EL (cell line): ENCODE measurements at regions not wholly inside any gene's neighbourhood (a gene's known extent, or its start where the extent isn't known, plus 50 kb on each side); places are given as distances from the start of the nearest gene placed in this dataset.

ENCODE experiments used
- DNase-seq: peaks from one replicate; pipeline ENCODE4 v3.0.0-alpha.2; 2016

DNA sequence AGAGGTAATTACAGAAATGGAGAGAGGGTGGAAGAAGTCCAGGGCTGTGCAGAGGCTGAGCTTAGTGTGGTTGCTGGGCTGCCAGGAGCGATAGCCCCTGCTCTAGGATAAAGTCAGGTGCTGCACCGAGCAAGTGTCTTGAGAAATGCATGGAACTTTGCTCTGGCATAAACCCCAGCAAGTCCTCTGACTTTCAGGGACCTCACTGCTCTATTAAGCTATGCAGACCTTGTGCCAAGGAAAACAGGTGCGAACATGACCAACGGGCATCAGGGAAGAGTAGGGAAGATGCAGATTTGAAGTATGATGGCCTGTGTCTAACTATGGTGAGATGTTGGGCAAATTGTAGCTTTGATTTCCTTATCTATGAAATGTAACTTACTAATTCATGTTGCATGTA lies 416.8 kb downstream of the NR2F2 start:
- no peak for DNase-seq

DNA sequence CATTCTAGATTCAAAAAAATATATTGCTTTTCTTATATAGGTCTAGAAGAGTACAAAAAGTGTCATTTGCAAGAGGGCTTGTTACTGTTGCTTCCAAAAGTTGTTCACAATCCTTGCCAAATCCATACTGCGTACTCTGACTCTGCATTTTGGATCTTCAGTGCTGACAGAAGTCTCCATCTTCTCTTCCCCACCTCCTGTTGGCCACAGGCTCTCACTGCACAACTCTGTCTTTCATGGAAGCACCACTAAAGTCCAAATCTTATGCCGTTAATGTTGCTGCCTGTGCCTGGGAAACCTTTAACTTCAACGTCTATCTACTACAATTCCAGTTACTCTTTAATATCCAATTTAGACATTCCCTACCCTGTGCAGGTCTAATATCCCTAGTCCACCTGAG lies 419.9 kb downstream of the NR2F2 start:
- no peak for DNase-seq

- DNase-seq = no peak
These were observed 425.6 kb downstream of the NR2F2 start for GRCh38 chr15:96756146-96756545.

DNA sequence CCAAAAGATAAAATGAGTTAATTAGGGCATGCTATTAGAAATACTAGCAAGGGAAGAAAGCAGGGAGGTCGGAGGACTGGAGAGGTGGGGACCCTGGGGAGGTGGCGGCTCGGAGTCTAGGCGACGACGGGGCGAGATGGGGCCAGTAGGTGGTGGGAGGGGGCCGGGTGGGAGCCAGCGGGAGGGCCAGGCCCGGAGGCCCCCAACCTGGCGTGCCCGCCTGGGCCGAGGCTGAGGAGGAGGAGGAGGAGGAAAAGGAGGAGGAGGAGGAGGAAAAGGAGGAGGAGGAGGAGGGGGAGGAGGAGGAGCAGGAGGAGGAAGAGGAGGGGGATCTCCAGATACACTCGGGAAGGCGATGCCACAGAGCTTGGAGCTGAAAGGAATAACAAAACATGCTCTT lies 426.2 kb downstream of the NR2F2 start:
- no peak for DNase-seq

DNA sequence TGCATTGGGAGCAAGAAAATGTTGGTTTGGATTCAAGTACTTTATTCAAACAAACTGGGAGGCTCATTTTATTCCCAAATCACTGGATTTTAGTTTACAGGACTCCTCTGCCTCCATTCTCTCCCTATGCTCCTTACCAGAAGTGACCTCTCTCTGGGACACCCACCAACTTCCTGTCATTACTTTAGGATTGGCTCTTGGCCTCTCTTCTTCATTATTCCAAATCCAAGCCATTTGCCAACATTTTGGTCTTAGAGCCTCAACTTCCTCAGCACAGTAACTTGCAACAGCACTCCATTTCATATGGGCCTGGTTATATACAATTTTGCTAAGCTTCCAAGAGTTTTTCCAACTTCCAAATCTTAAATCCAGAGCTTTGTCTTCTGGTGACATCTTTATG lies 432.1 kb downstream of the NR2F2 start:
- DNase-seq = no peak

DNA sequence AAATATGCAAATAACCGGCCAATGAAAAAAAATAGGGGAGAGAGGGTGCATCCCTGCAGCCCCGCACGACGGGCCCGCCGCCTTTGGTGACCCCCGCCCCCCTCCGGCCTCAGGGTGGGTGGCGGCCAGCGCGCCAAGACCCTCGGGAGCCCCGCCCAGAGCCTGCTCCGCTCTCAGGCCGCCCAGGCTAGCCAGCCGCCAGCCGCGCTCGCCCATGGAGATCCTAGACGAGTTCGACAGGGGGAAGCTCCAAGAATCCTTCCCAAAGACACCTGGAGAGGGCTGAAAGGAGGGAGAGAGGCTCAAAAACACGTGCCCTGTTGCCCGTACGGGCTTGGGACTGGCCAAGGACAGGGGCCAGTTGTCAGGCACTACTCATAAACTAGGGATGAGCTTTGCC lies 434.0 kb downstream of the NR2F2 start:
- DNase-seq = no peak

- no peak for DNase-seq
These were observed 434.4 kb downstream of the NR2F2 start for GRCh38 chr15:96764946-96765345.

DNA sequence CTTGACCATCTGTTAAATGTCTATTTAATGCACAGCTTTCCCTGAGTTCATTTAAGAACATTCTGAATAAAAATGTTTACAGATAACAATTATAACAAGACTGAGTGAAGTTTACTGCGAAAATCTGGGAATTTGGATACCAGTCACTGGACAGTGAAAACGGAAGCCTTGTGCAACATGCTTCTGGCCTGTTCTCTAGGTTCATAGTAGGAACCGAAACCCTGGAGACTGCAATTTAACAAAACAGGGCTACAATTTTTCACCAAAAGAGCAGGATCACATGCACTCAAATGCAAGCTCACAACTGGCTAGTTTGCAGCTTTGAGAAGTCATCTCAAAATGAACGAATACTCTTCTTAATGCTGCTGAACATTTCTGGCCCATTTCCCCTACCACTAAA lies 435.9 kb downstream of the NR2F2 start:
- DNase-seq = no peak

DNA sequence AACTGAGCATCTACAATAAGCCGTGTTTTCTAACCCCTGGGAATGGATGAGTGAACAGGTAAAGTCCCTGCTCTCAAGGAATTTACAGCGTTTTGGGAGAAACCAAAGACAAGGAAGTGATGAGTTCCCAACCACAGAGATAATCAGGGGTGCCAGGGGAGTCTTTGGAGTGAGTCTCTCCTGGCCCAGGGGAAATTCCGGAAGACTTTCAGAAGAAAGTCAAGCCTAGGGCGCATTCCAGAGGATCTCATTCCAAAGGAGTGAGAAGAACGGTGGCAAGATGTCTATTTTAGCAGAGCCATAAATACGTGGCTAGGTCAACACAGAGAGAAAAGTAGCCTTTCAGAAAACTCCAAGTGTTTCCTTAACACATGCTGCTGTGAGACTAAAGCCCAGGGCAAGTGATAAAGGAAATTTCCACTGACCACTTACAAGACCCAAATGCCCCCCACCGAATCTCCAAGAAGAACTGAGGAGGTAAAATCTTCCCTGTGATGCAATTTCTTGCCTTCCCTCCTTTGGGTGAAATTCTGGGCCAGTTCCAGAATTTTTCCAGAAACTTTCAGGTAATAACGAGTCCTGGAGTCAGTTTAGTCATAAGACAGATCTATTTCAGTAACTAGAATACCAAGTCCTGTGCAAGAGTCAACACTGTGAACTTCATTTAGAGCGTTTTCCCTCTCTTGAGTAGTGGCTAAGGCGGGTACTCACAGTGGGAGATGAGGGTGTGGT lies 437.4 kb downstream of the NR2F2 start:
- DNase-seq = peak; percentile 90

- DNase-seq = no peak
These were observed 437.9 kb downstream of the NR2F2 start for GRCh38 chr15:96768435-96768789.

DNA sequence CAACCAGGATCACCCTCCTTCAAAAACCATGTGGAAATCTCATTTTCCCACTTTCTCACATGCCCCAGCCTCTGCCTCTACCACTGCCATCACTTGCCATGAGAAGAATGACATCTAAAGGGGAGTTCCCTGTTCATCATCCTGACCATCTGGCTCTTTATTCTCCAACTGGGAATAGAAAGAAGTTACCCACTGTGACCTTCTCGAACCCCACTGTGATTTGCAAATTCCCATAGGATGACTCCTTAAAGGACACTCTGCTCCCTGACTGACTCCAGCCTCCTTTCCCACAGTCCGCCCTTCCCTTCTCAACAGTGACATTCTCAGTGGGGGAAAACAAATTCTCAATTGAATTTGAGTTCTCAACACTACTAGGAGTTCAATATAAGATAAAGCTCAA lies 440.5 kb downstream of the NR2F2 start:
- DNase-seq = peak; percentile 25

DNA sequence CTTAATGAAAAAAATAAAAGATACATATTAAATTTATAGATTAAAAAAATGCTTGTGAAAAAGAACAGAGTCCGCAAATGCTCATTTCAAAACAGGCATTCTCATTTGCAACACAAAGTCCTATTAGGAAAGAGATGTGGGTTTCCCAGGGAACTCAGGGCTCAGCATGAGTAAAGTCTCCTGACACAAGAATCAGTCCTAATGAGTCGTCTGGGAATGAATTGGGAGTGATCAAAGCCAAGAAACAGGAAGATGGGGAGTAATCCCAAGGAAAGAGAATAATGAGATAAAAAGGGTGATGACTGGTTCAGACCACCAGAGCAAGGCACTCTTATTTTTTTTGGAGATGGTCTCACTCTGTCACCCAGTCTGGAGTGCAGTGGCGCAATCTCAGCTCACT lies 443.7 kb downstream of the NR2F2 start:
- DNase-seq = no peak

GRCh38 chr15:96783746-96784145 lies 453.2 kb downstream of the NR2F2 start:
- DNase-seq = no peak

GRCh38 chr15:96790004-96790403 lies 459.5 kb downstream of the NR2F2 start:
- DNase-seq = no peak

- DNase-seq = no peak
These were observed 461.7 kb downstream of the NR2F2 start for GRCh38 chr15:96792216-96792615.

GRCh38 chr15:96796841-96797240 lies 466.3 kb downstream of the NR2F2 start:
- no peak for DNase-seq

DNA sequence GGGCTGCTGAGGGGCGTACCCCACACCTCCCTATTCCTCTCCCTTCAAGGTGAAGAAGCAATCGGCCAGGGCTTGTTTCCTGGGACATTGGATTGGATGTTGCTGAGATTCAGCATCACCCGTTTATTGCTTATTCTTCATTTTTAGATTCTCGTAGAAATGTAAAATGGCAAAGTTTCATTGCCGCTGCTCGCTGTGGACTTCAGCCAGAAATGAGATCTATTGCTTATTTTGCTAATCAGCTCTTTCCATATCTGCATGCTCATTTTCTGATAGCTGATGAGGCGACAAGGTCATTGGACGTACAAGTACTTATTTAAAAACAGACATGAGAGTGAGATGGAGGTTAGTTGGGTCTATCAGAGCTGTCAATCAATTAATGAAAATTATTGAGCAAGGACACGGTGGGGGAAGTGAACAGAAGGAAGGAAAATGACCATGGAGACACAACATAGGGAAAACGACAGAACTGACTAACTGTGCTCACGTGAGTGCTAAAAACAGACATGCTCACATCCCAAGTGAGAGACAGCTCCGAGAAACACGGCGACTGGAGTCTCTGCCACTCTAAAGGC lies 471.2 kb downstream of the NR2F2 start:
- no peak for DNase-seq

- DNase-seq = no peak
These were observed 472.2 kb downstream of the NR2F2 start for GRCh38 chr15:96802611-96803255.

DNA sequence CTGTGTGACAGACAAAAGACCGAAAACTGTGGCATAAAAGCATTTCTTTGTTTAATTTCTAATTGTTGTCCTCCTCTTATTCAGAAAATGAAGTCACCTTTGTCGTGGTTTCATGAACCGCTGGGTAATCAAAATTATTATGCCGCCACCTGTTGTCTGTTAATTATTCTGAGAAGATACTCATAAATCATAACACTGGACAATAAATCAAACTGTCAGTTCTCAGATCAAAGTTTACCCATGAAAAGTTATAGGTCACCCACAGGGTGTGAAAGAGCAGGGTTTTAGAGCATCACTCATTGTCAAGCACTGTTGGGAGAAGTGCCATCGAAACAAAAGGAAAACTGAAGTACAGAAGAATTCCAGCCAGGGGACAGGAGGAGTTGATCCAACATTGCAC lies 474.3 kb downstream of the NR2F2 start:
- DNase-seq = no peak

- peak; percentile 3 for DNase-seq
These were observed 476.9 kb downstream of the NR2F2 start for GRCh38 chr15:96807361-96807760.

- no peak for DNase-seq
These were observed 487.4 kb downstream of the NR2F2 start for GRCh38 chr15:96817900-96818299.

DNA sequence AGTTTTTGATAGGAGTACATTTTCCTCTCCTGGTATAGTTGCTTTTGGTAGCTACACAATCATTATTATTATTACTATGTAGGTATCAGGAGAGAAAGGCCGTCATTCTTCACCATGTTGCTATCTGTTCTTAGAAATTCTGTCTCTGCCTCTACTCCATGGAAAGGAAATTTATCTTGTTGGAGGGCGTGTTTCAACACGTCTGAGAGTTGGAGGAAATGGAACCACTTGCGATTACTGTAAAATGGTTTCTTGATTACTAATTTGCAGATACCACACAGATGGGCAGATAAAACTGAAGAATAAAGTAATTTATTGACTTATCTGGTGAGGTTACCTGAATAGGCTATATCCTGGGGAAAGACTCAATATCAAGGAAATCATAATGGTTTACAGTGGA lies 488.4 kb downstream of the NR2F2 start:
- no peak for DNase-seq

DNA sequence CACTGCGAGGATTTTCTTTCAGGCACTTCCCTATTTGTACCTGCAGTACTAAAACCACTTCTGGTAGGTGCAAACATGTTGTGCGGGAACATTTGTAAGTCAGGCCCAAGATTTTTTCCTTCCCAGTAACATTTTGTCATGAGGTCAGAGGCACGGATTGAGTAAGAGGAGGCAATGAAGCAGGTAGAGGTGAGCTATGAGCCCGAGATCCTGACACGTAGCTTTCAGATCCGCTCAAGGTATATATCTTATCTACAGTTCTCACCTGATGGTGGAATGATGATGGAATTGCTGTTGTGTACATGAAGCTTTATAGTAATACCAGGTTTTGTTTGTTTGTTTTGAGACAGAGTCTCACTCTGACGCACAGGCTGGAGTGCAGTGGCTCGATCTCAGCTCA lies 497.5 kb downstream of the NR2F2 start:
- DNase-seq = no peak

DNA sequence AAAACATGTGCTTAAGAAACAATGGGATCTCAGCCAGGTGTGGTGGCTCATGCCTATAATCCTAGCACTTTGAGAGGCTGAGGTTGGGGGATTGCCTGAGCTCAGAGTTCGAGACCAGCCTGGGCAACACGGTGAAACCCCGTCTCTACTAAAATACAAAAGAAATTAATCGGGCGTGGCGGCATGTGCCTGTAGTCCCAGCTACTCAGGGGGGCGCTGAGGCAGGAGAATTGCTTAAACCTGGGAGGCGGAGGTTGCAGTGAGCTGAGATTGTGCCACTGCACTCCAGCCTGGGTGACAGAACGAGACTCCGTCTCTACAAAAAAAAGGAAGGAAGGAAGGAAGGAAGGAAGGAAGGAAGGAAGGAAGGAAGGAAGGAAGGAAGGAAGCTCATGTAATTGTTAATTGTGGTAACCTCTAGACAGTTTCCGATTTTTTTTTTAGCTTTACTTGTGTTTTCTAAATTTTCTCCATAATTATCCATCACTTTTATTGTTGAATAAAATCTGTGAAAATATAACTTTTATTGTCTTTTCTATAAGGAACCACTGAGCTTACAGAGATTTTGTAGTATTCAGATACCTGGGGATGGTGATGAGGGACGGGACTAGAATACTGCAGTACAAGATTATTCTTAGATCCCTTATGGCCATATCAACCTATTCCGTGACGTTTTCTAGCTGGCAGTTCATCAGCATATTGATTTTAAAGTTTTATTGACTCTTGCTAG lies 506.9 kb downstream of the NR2F2 start:
- no peak for DNase-seq
